GM10266 (cell line): ENCODE measurements at regions not wholly inside any gene's neighbourhood (a gene's known extent, or its start where the extent isn't known, plus 50 kb on each side); places are given as distances from the start of the nearest gene placed in this dataset.

ENCODE experiments used
- DNase-seq: peaks from one replicate; pipeline ENCODE4 v3.0.0; 2012; ENCODE audit errors: extremely low spot score
- CTCF ChIP-seq: IDR thresholded peaks from 2 replicates; pipeline ENCODE4 v1.5.1; 2012; ENCODE audit warnings: mild to moderate bottlenecking, low read depth; ENCODE audit not compliant: control insufficient read depth, insufficient read depth; ENCODE audit errors: missing control alignments

GRCh38 chr22:47626428-47627390 lies 864.3 kb downstream of the TBC1D22A start:
- TF ChIP-seq CTCF: no peak
- DNase-seq: no peak

- no peak for DNase-seq
- TF ChIP-seq CTCF: no peak
Measured at GRCh38 chr22:47625531-47626427, 863.3 kb downstream of the TBC1D22A start.

- TF ChIP-seq CTCF: no peak
- DNase-seq: no peak
Measured at GRCh38 chr22:47625013-47625385, 862.5 kb downstream of the TBC1D22A start.

GRCh38 chr22:47624252-47625012 lies 862.0 kb downstream of the TBC1D22A start:
- DNase-seq: no peak
- TF ChIP-seq CTCF: no peak

GRCh38 chr22:47623763-47624148 lies 861.3 kb downstream of the TBC1D22A start:
- no peak for TF ChIP-seq CTCF
- DNase-seq: no peak

- DNase-seq: no peak
- no peak for TF ChIP-seq CTCF
Measured at GRCh38 chr22:47623066-47623762, 860.8 kb downstream of the TBC1D22A start.
